ENCODE measurements at regions not wholly inside any gene's neighbourhood (a gene's known extent, or its start where the extent isn't known, plus 50 kb on each side); places are given as distances from the start of the nearest gene placed in this dataset.

- no peak for TF ChIP-seq CTCF (IDR thresholded peaks at IDR 0.05; ENCODE audit: low read depth, low read length, poor library complexity, severe bottlenecking)
- no peak for TF ChIP-seq EZH2phosphoT487 (IDR thresholded peaks at IDR 0.05; ENCODE audit: borderline replicate concordance, low read length)
- no peaks in the 10 kb centered on the region for H3K4me1 ChIP-seq (ENCODE audit: control insufficient read depth, low read length)
Measured at GRCh38 chr4:4759883-4760282, 99.6 kb upstream of the MSX1 start.

GRCh38 chr4:4759232-4759631 is 100.2 kb upstream of the MSX1 start:
- Histone ChIP-seq H3F3A (ENCODE audit: control insufficient read depth, insufficient read depth) (no peaks in the 10 kb centered on the region), H3K4me3 (ENCODE audit: low read length) (no peak overlapping the region), H3K27me3 (ENCODE audit: control insufficient read depth, low read length) (no peaks in the 10 kb centered on the region), H3K79me2 (ENCODE audit: control insufficient read depth, low read length) (no peaks in the 10 kb centered on the region), H3K36me3 (ENCODE audit: control insufficient read depth, low read length) (no peaks in the 10 kb centered on the region), H3K9me3 (ENCODE audit: control insufficient read depth, insufficient read depth, low read length) (no peaks in the 10 kb centered on the region), H4K20me1 (ENCODE audit: control insufficient read depth, insufficient read depth, low read depth, low read length) (no peaks in the 10 kb centered on the region), H3K4me2 (ENCODE audit: low read length) (no peak overlapping the region), H3K4me1 (ENCODE audit: control insufficient read depth, low read length) (no peaks in the 10 kb centered on the region), H3K27ac (ENCODE audit: low read depth, low read length) (no peak overlapping the region), H3K9me2 (replicated peaks; ENCODE audit: control insufficient read depth, low read length) (no peaks in the 10 kb centered on the region)
- TF ChIP-seq EZH2phosphoT487 (IDR thresholded peaks at IDR 0.05; ENCODE audit: borderline replicate concordance, low read length) (no peak), CTCF (IDR thresholded peaks at IDR 0.05; ENCODE audit: low read depth, low read length, poor library complexity, severe bottlenecking) (no peak)

More at GRCh38 chr4:4759883-4760282, 99.6 kb upstream of the MSX1 start:
- no peaks in the 10 kb centered on the region for H3K79me2 ChIP-seq (ENCODE audit: control insufficient read depth, low read length)
- H3K9me3 ChIP-seq (ENCODE audit: control insufficient read depth, insufficient read depth, low read length): no peaks in the 10 kb centered on the region
- no peaks in the 10 kb centered on the region for H3K36me3 ChIP-seq (ENCODE audit: control insufficient read depth, low read length)
- no peaks in the 10 kb centered on the region for H4K20me1 ChIP-seq (ENCODE audit: control insufficient read depth, insufficient read depth, low read depth, low read length)
- no peaks in the 10 kb centered on the region for H3F3A ChIP-seq (ENCODE audit: control insufficient read depth, insufficient read depth)
- no peak overlapping the region for H3K4me2 ChIP-seq (ENCODE audit: low read length)
- H3K4me3 ChIP-seq (ENCODE audit: low read length): no peak overlapping the region
- no peaks in the 10 kb centered on the region for H3K27me3 ChIP-seq (ENCODE audit: control insufficient read depth, low read length)
- no peak overlapping the region for H3K27ac ChIP-seq (ENCODE audit: low read depth, low read length)
- no peaks in the 10 kb centered on the region for H3K9me2 ChIP-seq (replicated peaks; ENCODE audit: control insufficient read depth, low read length)

- H3K27ac ChIP-seq (ENCODE audit: low read depth, low read length): no peak overlapping the region
- H3K9me2 ChIP-seq (replicated peaks; ENCODE audit: control insufficient read depth, low read length): no peaks in the 10 kb centered on the region
- H3F3A ChIP-seq (ENCODE audit: control insufficient read depth, insufficient read depth): no peaks in the 10 kb centered on the region
- H3K27me3 ChIP-seq (ENCODE audit: control insufficient read depth, low read length): no peaks in the 10 kb centered on the region
- TF ChIP-seq CTCF (IDR thresholded peaks at IDR 0.05; ENCODE audit: low read depth, low read length, poor library complexity, severe bottlenecking) (no peak), EZH2phosphoT487 (IDR thresholded peaks at IDR 0.05; ENCODE audit: borderline replicate concordance, low read length) (no peak)
- no peaks in the 10 kb centered on the region for H4K20me1 ChIP-seq (ENCODE audit: control insufficient read depth, insufficient read depth, low read depth, low read length)
- H3K36me3 ChIP-seq (ENCODE audit: control insufficient read depth, low read length): no peaks in the 10 kb centered on the region
- H3K4me3 ChIP-seq (ENCODE audit: low read length): no peak overlapping the region
- H3K4me2 ChIP-seq (ENCODE audit: low read length): no peak overlapping the region
- H3K4me1 ChIP-seq (ENCODE audit: control insufficient read depth, low read length): no peaks in the 10 kb centered on the region
- H3K9me3 ChIP-seq (ENCODE audit: control insufficient read depth, insufficient read depth, low read length): no peaks in the 10 kb centered on the region
- no peaks in the 10 kb centered on the region for H3K79me2 ChIP-seq (ENCODE audit: control insufficient read depth, low read length)
Measured at GRCh38 chr4:4758681-4759080, 100.8 kb upstream of the MSX1 start.

GRCh38 chr4:4755306-4755705 is 104.2 kb upstream of the MSX1 start:
- H3K27ac ChIP-seq (ENCODE audit: low read depth, low read length): no peak overlapping the region
- no peaks in the 10 kb centered on the region for H3K27me3 ChIP-seq (ENCODE audit: control insufficient read depth, low read length)

More at GRCh38 chr4:4755306-4755705, 104.2 kb upstream of the MSX1 start:
- H3K4me3 ChIP-seq (ENCODE audit: low read length): no peak overlapping the region
- H3K4me1 ChIP-seq (ENCODE audit: control insufficient read depth, low read length): no peaks in the 10 kb centered on the region
- H3K79me2 ChIP-seq (ENCODE audit: control insufficient read depth, low read length): no peaks in the 10 kb centered on the region
- H4K20me1 ChIP-seq (ENCODE audit: control insufficient read depth, insufficient read depth, low read depth, low read length): no peaks in the 10 kb centered on the region
- no peaks in the 10 kb centered on the region for H3K9me2 ChIP-seq (replicated peaks; ENCODE audit: control insufficient read depth, low read length)
- H3K36me3 ChIP-seq (ENCODE audit: control insufficient read depth, low read length): no peaks in the 10 kb centered on the region
- H3K4me2 ChIP-seq (ENCODE audit: low read length): no peak overlapping the region
- no peaks in the 10 kb centered on the region for H3F3A ChIP-seq (ENCODE audit: control insufficient read depth, insufficient read depth)
- TF ChIP-seq CTCF (IDR thresholded peaks at IDR 0.05; ENCODE audit: low read depth, low read length, poor library complexity, severe bottlenecking) (no peak), EZH2phosphoT487 (IDR thresholded peaks at IDR 0.05; ENCODE audit: borderline replicate concordance, low read length) (no peak)
- H3K9me3 ChIP-seq (ENCODE audit: control insufficient read depth, insufficient read depth, low read length): no peaks in the 10 kb centered on the region
